Esophagus (tissue), 2 donors: ENCODE measurements at regions not wholly inside any gene's neighbourhood (a gene's known extent, or its start where the extent isn't known, plus 50 kb on each side); places are given as distances from the start of the nearest gene placed in this dataset.

Source experiments
- H3K27ac ChIP-seq, 2 donors: one replicate each; pipeline ENCODE4 v1.5.1; 2013; ENCODE audit warnings: low read depth in 2 of 2, mild to moderate bottlenecking in 2 of 2, inconsistent platforms in 1 of 2, low read length in 1 of 2, moderate library complexity in 1 of 2
- H3K27me3 ChIP-seq, 2 donors: one replicate each; pipeline ENCODE4 v1.6.1; 2013; ENCODE audit warnings: low read length in 2 of 2, control low read depth in 1 of 2, mild to moderate bottlenecking in 1 of 2; ENCODE audit not compliant: insufficient read depth in 2 of 2, control insufficient read depth in 1 of 2
- H3K36me3 ChIP-seq, 2 donors: one replicate each; pipeline ENCODE4 v1.6.1; 2013; ENCODE audit warnings: low read length in 1 of 2; ENCODE audit not compliant: control insufficient read depth in 2 of 2, insufficient read depth in 2 of 2
- H3K4me1 ChIP-seq, 2 donors: one replicate each; pipeline ENCODE4 v1.6.1; 2013; ENCODE audit warnings: low read length in 1 of 2; ENCODE audit not compliant: control insufficient read depth in 2 of 2, insufficient read depth in 2 of 2
- H3K4me3 ChIP-seq, 2 donors: one replicate each; pipeline ENCODE4 v1.5.1; 2013; ENCODE audit warnings: low read length in 2 of 2, mild to moderate bottlenecking in 2 of 2, low read depth in 1 of 2, moderate library complexity in 1 of 2
- H3K9me3 ChIP-seq, 2 donors: one replicate each; pipeline ENCODE4 v1.6.1; 2013; ENCODE audit warnings: mild to moderate bottlenecking in 2 of 2, low read depth in 1 of 2, low read length in 1 of 2, moderate library complexity in 1 of 2; ENCODE audit not compliant: control insufficient read depth in 2 of 2, insufficient read depth in 1 of 2
- WGBS, 2 donors: extraction: QIAGEN DNeasy Blood & Tissue Kit; methylation state at CpG; one replicate each; pipeline ENCODE4 v1.1.7; 2013; 5-methylcytosine and 5-hydroxymethylcytosine counted together
- donor health status: healthy with polysubstance abuse.
- donor health status: Bipolar disorder and iron deficiency.

DNA sequence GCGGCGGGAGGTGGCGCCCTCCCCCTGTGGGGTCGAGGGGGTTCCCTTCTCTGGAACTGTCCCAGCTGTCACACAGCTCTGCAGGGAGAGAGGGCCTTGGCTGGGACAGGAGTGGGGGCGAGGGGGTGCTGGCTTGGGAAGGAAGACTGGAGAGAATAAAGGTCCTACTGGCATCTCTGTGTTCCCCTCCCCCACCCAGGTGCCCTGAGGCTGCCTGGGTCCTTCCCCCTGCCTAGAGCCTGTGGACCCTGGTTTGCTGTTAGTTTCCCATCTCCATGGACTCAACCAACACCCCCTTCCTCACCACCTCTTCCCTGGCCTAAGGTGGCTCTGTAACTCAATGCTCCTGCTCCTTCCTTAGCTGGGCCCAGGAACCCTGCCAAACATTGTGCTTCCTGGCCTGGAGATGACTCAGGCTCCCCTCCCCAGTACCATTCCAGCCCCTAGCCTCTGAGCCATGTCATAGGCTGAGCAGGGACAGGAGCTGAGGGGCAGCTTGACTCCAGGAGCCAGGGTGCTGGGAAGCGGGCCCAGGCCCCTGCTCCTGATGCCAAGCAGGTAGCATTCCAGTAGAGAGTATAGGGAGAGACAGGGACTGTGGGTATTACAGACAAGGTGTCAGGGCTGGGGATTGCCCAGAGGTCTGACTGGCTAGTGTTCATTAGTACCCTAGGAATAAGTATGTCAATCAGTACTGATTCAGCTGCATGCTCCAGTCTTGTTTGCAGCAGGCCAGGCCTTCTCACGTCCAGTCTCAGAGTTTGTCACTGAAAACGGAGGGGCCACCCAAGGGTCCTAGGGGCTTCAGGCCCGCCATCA is 100.7 kb downstream of the EFNB1 start:
- Histone ChIP-seq H3K4me3 (no peak overlapping the region), H3K27ac (no peak overlapping the region), H3K4me1 (peaks cover 0 to 8% of the 10 kb centered on the region in 2 donors), H3K9me3 (no peaks in the 10 kb centered on the region), H3K27me3 (no peaks in the 10 kb centered on the region), H3K36me3 (no peaks in the 10 kb centered on the region)
- WGBS, 2 donors, result 73 to 91% methylated on average over 9 of the region's 9 CpGs

DNA sequence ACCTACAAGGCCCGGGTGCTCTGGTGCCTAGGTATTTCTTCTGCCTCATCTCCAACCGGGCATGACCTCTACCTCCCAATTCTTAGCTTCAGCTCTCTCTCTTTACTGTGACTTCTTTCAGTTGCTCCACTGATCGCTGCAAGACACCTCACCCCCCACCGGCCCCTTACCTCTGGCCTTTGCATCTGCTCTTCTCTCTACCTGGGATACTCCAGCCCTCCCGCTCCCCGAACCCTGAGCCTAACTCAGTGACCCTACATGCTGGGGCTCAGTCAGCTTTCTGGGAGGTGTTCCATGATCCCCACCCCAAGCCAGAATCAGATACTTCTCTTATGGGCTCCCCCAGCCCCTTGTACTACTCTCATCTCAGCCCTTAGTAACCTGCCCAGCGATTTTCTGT is 99.6 kb downstream of the EFNB1 start:
- peaks cover 0 to 8% of the 10 kb centered on the region in 2 donors for H3K4me1 ChIP-seq
- H3K9me3 ChIP-seq, result no peaks in the 10 kb centered on the region
- H3K36me3 ChIP-seq, result no peaks in the 10 kb centered on the region
- no peak overlapping the region for H3K27ac ChIP-seq
- no peak overlapping the region for H3K4me3 ChIP-seq
- no peaks in the 10 kb centered on the region for H3K27me3 ChIP-seq
- 87 to 97% methylated on average over 7 of the region's 7 CpGs for WGBS, 2 donors

DNA sequence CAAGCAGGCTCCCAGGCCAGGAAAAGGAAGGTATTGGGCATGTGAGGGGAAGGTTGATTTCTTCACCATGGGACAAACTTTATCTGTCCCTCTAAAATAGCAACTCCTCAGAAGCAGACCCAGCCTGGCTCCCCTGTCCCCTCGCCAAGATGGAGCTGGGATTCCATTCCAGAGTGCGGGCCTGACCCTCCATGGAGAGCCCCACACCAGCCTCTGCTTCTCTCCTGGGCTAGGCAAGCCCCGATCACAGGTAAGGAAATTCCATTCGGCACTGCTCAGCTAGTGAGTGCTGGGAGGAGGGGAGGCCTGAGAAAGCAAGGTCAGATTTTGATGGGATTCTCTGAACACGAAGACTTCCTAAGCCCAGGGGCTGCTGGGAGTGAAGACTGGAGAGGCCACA is 98.4 kb downstream of the EFNB1 start:
- no peak overlapping the region for H3K4me3 ChIP-seq
- 79 to 96% methylated on average over 5 of the region's 5 CpGs for WGBS, 2 donors

DNA sequence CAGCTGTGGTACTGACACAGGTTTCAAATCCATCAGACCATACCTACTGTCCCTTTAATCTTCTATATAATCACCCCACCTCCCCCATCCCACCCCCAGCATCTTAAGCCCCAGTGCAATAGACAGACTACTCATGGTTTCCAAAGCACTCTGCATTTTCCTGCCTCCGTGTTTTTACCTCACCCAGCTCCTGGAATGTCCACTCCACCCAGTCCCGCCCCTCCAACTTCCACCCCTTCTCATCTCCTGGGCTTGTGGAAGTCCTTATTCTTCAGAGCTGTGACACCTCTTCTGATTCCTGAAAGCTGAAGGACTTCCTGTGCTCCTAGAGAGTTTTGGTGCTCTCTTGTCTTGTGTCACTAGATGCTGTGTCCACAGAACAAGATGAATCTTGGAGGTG is 94.3 kb downstream of the EFNB1 start:
- 75 to 82% methylated on average over 2 of the region's 2 CpGs for WGBS, 2 donors
- Histone ChIP-seq H3K36me3 (no peaks in the 10 kb centered on the region), H3K9me3 (no peaks in the 10 kb centered on the region), H3K27ac (no peak overlapping the region), H3K27me3 (peaks cover 0 to 2% of the 10 kb centered on the region in 2 donors), H3K4me3 (no peak overlapping the region), H3K4me1 (no peaks in the 10 kb centered on the region)

More for the DNA sequence above, 98.4 kb downstream of the EFNB1 start:
- H3K27me3 ChIP-seq, result no peaks in the 10 kb centered on the region
- H3K4me1 ChIP-seq, result peaks cover 0 to 8% of the 10 kb centered on the region in 2 donors
- H3K36me3 ChIP-seq, result no peaks in the 10 kb centered on the region
- H3K9me3 ChIP-seq, result no peaks in the 10 kb centered on the region
- H3K27ac ChIP-seq, result no peak overlapping the region

DNA sequence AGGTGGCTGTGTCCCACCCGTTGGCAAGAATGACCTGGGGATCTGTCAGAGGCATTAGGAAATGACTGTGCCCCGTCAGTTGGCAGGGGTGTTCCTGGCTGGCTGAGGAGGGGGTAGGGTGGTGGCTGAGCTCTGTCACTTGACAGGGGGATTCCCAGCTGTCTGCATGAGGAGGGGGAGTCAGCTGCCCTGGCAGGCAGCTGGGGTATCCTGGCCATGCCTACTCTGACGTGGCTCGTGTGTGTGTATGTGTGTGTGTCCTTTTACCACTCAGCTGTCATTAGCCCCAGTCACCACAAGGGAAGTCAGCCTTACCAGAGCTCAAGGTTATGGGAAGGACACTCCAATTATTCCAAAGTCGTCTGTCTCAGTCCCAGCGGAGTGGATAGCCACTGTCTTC is 93.2 kb downstream of the EFNB1 start:
- H3K27ac ChIP-seq, result no peak overlapping the region
- no peaks in the 10 kb centered on the region for H3K4me1 ChIP-seq
- no peak overlapping the region for H3K4me3 ChIP-seq
- H3K27me3 ChIP-seq, result peaks cover 0 to 2% of the 10 kb centered on the region in 2 donors
- WGBS, 2 donors, result 69 to 76% methylated on average over 6 of the region's 6 CpGs
- no peaks in the 10 kb centered on the region for H3K9me3 ChIP-seq
- H3K36me3 ChIP-seq, result no peaks in the 10 kb centered on the region

DNA sequence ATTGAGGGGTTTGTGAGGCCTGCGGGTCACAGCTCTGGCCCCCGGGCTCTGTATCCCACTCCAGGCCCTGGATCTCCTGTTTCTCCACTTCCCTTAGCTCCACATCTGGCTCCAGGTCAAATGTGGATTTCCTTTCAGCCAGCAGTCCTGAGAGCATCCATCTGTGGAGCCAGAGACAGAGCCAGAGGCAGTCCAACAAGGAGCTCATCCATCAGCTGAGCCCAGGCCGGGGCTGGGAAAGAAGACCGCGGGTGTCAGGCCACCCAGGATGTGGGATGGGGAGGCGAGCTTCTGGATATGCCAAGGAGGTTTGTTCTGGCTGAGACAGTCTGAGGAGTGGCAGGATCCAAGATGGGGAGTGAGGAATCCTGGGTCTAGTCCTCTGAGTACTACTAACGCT is 91.7 kb downstream of the EFNB1 start:
- 63 to 66% methylated on average over 7 of the region's 7 CpGs for WGBS, 2 donors
- Histone ChIP-seq H3K4me3 (no peak overlapping the region), H3K27ac (no peak overlapping the region), H3K27me3 (peaks cover 0 to 2% of the 10 kb centered on the region in 2 donors), H3K36me3 (no peaks in the 10 kb centered on the region), H3K4me1 (no peaks in the 10 kb centered on the region), H3K9me3 (no peaks in the 10 kb centered on the region)

DNA sequence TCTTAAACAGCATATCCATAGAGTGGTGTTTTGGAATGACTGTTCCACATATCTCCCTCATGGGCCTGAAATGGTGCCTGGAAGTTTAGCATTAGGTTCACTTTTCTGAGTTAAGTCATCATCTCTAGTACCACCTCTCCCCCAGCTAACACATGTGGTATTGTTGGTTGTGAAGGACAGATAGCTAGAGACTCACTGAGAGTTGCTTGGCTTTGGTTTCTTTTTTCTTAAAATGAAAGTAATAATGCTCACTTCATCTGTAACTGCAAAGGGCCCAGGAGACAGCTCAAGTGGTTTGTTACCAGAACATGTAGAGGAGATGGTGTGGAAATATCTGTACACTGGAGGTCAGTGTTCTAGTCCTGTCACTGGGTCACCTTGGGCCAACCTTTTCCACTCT is 90.9 kb downstream of the EFNB1 start:
- H3K9me3 ChIP-seq, result no peaks in the 10 kb centered on the region
- H3K27me3 ChIP-seq, result peaks cover 0 to 2% of the 10 kb centered on the region in 2 donors
- H3K36me3 ChIP-seq, result no peaks in the 10 kb centered on the region
- no peaks in the 10 kb centered on the region for H3K4me1 ChIP-seq
- H3K27ac ChIP-seq, result no peak overlapping the region
- no peak overlapping the region for H3K4me3 ChIP-seq

DNA sequence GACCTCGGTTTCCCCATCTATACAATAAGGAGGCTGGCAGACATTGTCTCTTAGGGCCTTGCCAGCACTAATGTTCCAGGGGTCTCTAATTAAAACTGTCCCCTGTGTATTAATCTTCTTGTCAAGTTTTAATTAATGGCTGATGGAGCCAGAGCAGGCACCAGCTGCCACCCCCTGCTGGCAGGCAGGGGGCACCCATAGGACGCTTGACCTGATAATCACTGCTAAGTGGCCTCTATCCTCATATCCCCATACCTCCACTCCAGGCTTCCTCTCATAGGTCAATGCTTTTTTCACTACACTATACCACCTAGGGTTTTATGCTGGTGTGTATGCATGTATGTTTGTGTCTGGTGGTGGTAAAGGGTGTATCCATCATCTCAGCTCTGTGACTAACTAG is 89.4 kb downstream of the EFNB1 start:
- Histone ChIP-seq H3K4me3 (no peak overlapping the region), H3K36me3 (no peaks in the 10 kb centered on the region), H3K4me1 (no peaks in the 10 kb centered on the region), H3K9me3 (no peaks in the 10 kb centered on the region), H3K27me3 (peaks cover 0 to 2% of the 10 kb centered on the region in 2 donors), H3K27ac (no peak overlapping the region)
- WGBS, 2 donors, result 60 to 93% methylated on average over 2 of the region's 2 CpGs

DNA sequence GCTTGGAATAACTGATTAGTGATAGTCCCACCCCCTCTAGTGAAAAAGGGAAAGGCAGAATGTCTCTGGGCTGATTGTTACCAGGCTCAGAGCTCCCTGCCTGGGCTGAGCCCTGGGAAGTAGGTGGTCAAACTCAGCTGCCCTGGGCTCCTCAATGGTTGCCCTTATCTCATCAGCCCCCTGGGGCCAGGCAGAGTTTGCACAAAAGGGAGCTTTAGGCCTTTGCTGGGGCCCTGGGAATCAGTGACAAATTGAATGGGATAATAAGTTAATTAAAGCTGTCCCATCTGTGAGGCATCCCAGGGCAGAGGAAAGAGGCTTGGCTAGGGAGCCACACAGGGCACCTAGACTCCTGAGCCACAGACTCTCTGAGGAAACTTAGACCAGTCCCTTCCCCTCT is 89.0 kb downstream of the EFNB1 start:
- H3K36me3 ChIP-seq, result no peaks in the 10 kb centered on the region
- peaks cover 0 to 2% of the 10 kb centered on the region in 2 donors for H3K27me3 ChIP-seq
- no peak overlapping the region for H3K4me3 ChIP-seq
- H3K4me1 ChIP-seq, result no peaks in the 10 kb centered on the region
- H3K27ac ChIP-seq, result no peak overlapping the region
- H3K9me3 ChIP-seq, result no peaks in the 10 kb centered on the region

DNA sequence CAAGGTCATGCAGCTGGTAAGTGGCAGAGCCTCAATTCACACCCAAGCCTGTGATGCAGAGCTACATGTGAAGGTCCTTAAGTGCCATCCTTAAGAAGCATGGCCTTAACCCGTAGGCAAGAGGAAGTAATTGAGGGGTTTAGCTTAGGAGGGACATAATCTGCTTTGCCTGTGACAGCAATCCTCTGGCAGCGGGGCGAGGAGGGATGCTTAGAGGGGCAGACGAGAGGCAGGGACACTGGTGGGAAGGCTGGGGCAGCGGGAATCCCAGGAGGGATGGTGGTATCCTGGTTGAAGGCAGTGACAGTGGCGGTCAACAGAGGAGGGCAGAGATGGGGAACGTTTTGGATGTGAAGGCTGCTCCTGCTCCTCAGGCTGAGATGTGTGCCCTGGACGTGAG is 88.1 kb downstream of the EFNB1 start:
- peaks cover 0 to 2% of the 10 kb centered on the region in 2 donors for H3K27me3 ChIP-seq
- H3K4me3 ChIP-seq, result no peak overlapping the region
- no peaks in the 10 kb centered on the region for H3K9me3 ChIP-seq
- H3K36me3 ChIP-seq, result no peaks in the 10 kb centered on the region
- no peaks in the 10 kb centered on the region for H3K4me1 ChIP-seq
- H3K27ac ChIP-seq, result no peak overlapping the region
- 77 to 88% methylated on average over 8 of the region's 8 CpGs for WGBS, 2 donors
